ENCODE measurements at regions not wholly inside any gene's neighbourhood (a gene's known extent, or its start where the extent isn't known, plus 50 kb on each side); places are given as distances from the start of the nearest gene placed in this dataset.

DNA sequence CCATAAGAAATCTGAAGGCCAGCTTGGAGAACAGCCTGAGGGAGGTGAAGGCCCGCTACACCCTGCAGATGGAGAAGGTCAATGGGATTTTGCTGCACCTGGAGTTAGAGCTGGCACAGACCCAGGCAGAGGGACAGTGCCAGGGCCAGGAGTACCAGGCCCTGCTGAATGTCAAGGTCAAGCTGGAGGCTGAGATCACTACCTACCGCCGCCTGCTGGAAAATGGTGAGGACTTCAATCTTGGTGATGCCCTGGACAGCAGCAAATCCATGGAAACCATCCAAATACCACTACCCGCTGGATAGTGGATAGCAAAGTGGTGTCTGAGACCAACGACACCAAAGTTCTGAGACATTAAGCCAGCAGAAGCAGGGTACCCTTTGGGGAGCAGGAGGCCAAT is 100.5 kb upstream of the MAN2A1 start:
- TF ChIP-seq, protein P1, sequence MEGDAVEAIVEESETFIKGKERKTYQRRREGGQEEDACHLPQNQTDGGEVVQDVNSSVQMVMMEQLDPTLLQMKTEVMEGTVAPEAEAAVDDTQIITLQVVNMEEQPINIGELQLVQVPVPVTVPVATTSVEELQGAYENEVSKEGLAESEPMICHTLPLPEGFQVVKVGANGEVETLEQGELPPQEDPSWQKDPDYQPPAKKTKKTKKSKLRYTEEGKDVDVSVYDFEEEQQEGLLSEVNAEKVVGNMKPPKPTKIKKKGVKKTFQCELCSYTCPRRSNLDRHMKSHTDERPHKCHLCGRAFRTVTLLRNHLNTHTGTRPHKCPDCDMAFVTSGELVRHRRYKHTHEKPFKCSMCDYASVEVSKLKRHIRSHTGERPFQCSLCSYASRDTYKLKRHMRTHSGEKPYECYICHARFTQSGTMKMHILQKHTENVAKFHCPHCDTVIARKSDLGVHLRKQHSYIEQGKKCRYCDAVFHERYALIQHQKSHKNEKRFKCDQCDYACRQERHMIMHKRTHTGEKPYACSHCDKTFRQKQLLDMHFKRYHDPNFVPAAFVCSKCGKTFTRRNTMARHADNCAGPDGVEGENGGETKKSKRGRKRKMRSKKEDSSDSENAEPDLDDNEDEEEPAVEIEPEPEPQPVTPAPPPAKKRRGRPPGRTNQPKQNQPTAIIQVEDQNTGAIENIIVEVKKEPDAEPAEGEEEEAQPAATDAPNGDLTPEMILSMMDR (conservative IDR thresholded peaks at IDR 0.05; ENCODE audit: low read depth, low read length): no peak
- TF ChIP-seq EZH2 (IDR thresholded peaks at IDR 0.05; ENCODE audit: low read length, unreplicated experiment): no peak

Measured in PC-3 (cell line).